Epithelial cell of esophagus (primary cell): ENCODE measurements at regions not wholly inside any gene's neighbourhood (a gene's known extent, or its start where the extent isn't known, plus 50 kb on each side); places are given as distances from the start of the nearest gene placed in this dataset.

Source experiments
- DNase-seq: peaks from one replicate; pipeline ENCODE4 v3.0.0; 2010; ENCODE audit warnings: low read depth
- H3K4me3 ChIP-seq: 2 replicates; pipeline ENCODE4 v1.5.1; 2011; ENCODE audit warnings: mild to moderate bottlenecking, low read length, control low read depth
- CTCF ChIP-seq: IDR thresholded peaks from 2 replicates; pipeline ENCODE4 v1.5.1; 2011; ENCODE audit warnings: low read depth, mild to moderate bottlenecking, low read length, control low read depth, inconsistent platforms; ENCODE audit not compliant: insufficient read depth; ENCODE audit errors: missing control alignments

- H3K4me3 ChIP-seq = no peak overlapping the region
- no peak for TF ChIP-seq CTCF
- no peak for DNase-seq
Observed at GRCh38 chr10:27599546-27599945, 95.4 kb downstream of the RAB18 start.

- no peak overlapping the region for H3K4me3 ChIP-seq
- DNase-seq = no peak
- no peak for TF ChIP-seq CTCF
Observed at GRCh38 chr10:27600930-27601329, 96.8 kb downstream of the RAB18 start.

- no peak for TF ChIP-seq CTCF
- H3K4me3 ChIP-seq = no peak overlapping the region
- no peak for DNase-seq
Observed at GRCh38 chr10:27601503-27601902, 97.4 kb downstream of the RAB18 start.

GRCh38 chr10:27601946-27602538 is 97.9 kb downstream of the RAB18 start:
- TF ChIP-seq CTCF = no peak
- no peak for DNase-seq
- no peak overlapping the region for H3K4me3 ChIP-seq

GRCh38 chr10:27603104-27603503 is 99.0 kb downstream of the RAB18 start:
- no peak overlapping the region for H3K4me3 ChIP-seq
- no peak for TF ChIP-seq CTCF
- no peak for DNase-seq

GRCh38 chr10:27605318-27605717 is 101.2 kb downstream of the RAB18 start:
- DNase-seq = no peak
- no peak overlapping the region for H3K4me3 ChIP-seq
- no peak for TF ChIP-seq CTCF

- no peak for TF ChIP-seq CTCF
Observed at GRCh38 chr10:27607591-27607990, 103.5 kb downstream of the RAB18 start.

More at GRCh38 chr10:27607591-27607990, 103.5 kb downstream of the RAB18 start:
- no peak overlapping the region for H3K4me3 ChIP-seq
- peak; percentile 53 for DNase-seq
